Right lobe of liver (tissue), 6 donors: ENCODE measurements at regions not wholly inside any gene's neighbourhood (a gene's known extent, or its start where the extent isn't known, plus 50 kb on each side); places are given as distances from the start of the nearest gene placed in this dataset.

ENCODE experiments used
- ATAC-seq, 4 donors: fragments of 200-7000 bp; cut with Tn5 transposase; one replicate each; pipeline ENCODE4 v1.9.1; 2020; ENCODE audit warnings: mild to moderate bottlenecking in 4 of 4, moderate library complexity in 4 of 4
- DNase-seq, 3 donors: peaks; one replicate each; pipeline ENCODE4 v3.0.0-alpha.2; 2020
- H3K27ac ChIP-seq, 3 donors: fragments of 200-600 bp; one replicate each; pipeline ENCODE4 v1.8.0; 2022
- H3K27me3 ChIP-seq, 2 donors: fragments of 200-600 bp; one replicate each; pipeline ENCODE4 v1.8.0; 2022
- H3K36me3 ChIP-seq, 4 donors: fragments of 200-600 bp; sonication (generic) in 1 of 4; one replicate each; pipeline versions ENCODE4 v1.5.1 to v1.8.0; 2017 to 2022; ENCODE audit warnings: control low read depth in 1 of 4
- H3K4me1 ChIP-seq, 4 donors: fragments of 200-600 bp; sonication (generic) in 1 of 4; one replicate each; pipeline versions ENCODE4 v1.5.1 to v1.8.0; 2017 to 2022; ENCODE audit warnings: control low read depth in 1 of 4
- H3K4me3 ChIP-seq, 3 donors: fragments of 200-600 bp; one replicate each; pipeline ENCODE4 v1.8.0; 2022
- H3K9me3 ChIP-seq, 4 donors: fragments of 200-600 bp; sonication (generic) in 1 of 4; one replicate each; pipeline versions ENCODE4 v1.5.1 to v1.8.0; 2017 to 2022; ENCODE audit warnings: control low read depth in 1 of 4
- POLR2A ChIP-seq: fragments of 450-650 bp; IDR thresholded peaks from one replicate; pipeline ENCODE4 v1.6.1; 2017; ENCODE audit warnings: antibody characterized with exemption, mild to moderate bottlenecking
- WGBS: methylation state at CpG from one replicate; pipeline ENCODE4 v1.1.6; 2018; ENCODE audit warnings: low coverage, low lambda C conversion rate; ENCODE audit not compliant: insufficient coverage; ENCODE audit errors: missing lambda C conversion rate; 5-methylcytosine and 5-hydroxymethylcytosine counted together
- intact Hi-C, 2 donors: fragments of 100-400 bp; cut with DNase I; formaldehyde crosslinking; loops; one replicate each; pipeline versions ENCODE4 v1.11.2 to v1.14.1; 2022
- TF ChIP-seq, protein P1 (sequence below), 4 donors: fragments of 200-600 bp in 3 of 4; fragments of 450-650 bp in 1 of 4; IDR thresholded peaks; one replicate each; pipeline versions ENCODE4 v1.5.1 to v1.8.0; 2016 to 2022; ENCODE audit warnings: antibody characterized with exemption in 4 of 4, mild to moderate bottlenecking in 2 of 4
- donor health status: DM: no; HTN: yes; CAD: no.
- donor health status: DM: no; HTN: no; CAD: no.
- donor health status: DM: no; HTN: no; CAD: no.
- donor health status: DM: no; HTN: yes; CAD: no.
- donor health status: DM: no; HTN: yes; CAD: no.

- intact Hi-C loops: loop anchor here in 1 of 2 donors (10.0 kb wide), 1 partner anchor 293 kb away; no protein-coding TSS in a partner anchor
- DNase-seq: no peak
Observed at GRCh38 chr12:131332224-131332623, 378.5 kb downstream of the ADGRD1 start.

GRCh38 chr12:131333136-131333535 is 377.8 kb upstream of the SFSWAP start:
- intact Hi-C loops: loop anchor here in 1 of 2 donors (10.0 kb wide), 1 partner anchor 292 kb away; no protein-coding TSS in a partner anchor
- 55% methylated on average over 7 of the region's 12 CpGs for whole genome bisulfite sequencing
- H3K36me3 ChIP-seq: no peaks in the 10 kb centered on the region
- H3K27me3 ChIP-seq: no peaks in the 10 kb centered on the region
- TF ChIP-seq POLR2A: no peak
- TF ChIP-seq, protein P1, sequence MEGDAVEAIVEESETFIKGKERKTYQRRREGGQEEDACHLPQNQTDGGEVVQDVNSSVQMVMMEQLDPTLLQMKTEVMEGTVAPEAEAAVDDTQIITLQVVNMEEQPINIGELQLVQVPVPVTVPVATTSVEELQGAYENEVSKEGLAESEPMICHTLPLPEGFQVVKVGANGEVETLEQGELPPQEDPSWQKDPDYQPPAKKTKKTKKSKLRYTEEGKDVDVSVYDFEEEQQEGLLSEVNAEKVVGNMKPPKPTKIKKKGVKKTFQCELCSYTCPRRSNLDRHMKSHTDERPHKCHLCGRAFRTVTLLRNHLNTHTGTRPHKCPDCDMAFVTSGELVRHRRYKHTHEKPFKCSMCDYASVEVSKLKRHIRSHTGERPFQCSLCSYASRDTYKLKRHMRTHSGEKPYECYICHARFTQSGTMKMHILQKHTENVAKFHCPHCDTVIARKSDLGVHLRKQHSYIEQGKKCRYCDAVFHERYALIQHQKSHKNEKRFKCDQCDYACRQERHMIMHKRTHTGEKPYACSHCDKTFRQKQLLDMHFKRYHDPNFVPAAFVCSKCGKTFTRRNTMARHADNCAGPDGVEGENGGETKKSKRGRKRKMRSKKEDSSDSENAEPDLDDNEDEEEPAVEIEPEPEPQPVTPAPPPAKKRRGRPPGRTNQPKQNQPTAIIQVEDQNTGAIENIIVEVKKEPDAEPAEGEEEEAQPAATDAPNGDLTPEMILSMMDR (IDR thresholded peaks at IDR 0.05): no peak
- no peaks in the 10 kb centered on the region for H3K4me1 ChIP-seq
- H3K4me3 ChIP-seq: no peak overlapping the region
- H3K9me3 ChIP-seq: no peaks in the 10 kb centered on the region
- ATAC-seq (peak in 1 of 4 donors; percentile 31), DNase-seq (no peak)
- H3K27ac ChIP-seq: no peak overlapping the region

More at GRCh38 chr12:131332224-131332623, 378.5 kb downstream of the ADGRD1 start:
- Histone ChIP-seq H3K27ac (no peak overlapping the region), H3K36me3 (no peaks in the 10 kb centered on the region), H3K27me3 (no peaks in the 10 kb centered on the region), H3K4me1 (no peaks in the 10 kb centered on the region), H3K4me3 (no peak overlapping the region), H3K9me3 (no peaks in the 10 kb centered on the region)
- 26% methylated on average over 5 of the region's 12 CpGs for WGBS
- TF ChIP-seq, protein P1 (IDR thresholded peaks at IDR 0.05): no peak
- TF ChIP-seq POLR2A: no peak
- no peak for ATAC-seq

DNA sequence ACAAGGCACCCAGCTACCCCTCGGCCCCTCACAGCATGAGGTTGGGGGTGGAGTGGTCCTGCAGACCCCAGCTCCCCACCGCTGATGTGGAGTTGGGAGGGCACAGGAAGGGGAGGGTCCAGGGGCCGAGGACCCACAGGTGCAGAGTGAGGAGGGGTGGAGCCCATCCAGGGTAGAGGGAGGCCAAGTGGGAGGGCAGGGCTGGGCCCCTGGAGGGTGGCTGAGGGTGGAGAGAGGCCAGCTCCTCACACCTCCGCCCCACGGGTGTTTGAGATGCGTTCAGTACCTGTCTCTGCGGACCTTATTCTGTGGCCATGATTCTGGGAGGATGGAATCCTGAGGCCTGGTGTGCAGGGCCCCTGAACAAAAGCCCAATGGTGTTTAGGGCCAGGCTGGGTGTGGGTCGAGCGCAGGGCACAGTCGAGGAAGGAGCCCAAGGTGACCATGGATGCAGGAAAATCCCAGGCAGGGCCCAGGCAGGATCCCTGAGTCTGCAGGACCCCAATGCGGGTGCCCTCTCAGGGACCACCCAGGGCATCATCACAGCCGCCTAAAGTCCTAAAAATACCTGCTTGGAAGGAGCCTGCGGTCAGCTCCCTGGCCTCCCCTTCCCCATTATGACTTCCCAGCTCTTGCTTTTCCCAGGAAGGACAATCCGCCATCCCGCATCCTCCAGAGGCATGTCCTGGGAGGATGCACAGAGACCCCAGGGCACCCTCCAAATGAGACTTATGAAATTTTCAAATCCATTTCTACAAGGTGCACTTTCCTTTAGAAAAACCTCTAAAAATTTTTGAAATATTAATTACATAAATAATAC is 377.1 kb upstream of the SFSWAP start:
- DNase-seq (no peak), ATAC-seq (peak in 1 of 4 donors; percentile 48)
- Histone ChIP-seq H3K4me1 (no peaks in the 10 kb centered on the region), H3K9me3 (no peaks in the 10 kb centered on the region), H3K27me3 (no peaks in the 10 kb centered on the region), H3K27ac (no peak overlapping the region), H3K4me3 (no peak overlapping the region), H3K36me3 (no peaks in the 10 kb centered on the region)
- TF ChIP-seq, protein P1 (IDR thresholded peaks at IDR 0.05): no peak
- intact Hi-C loops: loop anchor here in 1 of 2 donors (10.0 kb wide), 1 partner anchor 291 kb away; no protein-coding TSS in a partner anchor
- 42% methylated on average over 5 of the region's 15 CpGs for WGBS

DNA sequence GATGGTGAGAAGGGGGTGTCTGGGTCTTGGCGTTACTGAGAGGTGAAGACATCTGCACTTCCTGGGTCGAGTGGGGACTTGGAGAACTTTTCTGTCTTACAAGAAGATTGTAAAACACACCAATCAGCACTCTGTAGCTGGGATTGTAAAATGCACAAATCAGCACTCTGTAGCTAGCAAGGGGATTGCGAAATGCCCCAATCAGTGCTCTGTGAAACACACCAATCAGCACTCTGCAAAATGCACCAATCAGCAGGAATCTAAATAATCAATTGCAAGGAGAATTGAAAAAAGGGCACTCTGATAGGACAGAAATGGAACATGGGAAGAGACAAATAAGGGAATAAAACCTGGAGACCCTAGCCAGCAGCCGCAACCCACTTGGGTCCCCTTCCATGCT is 376.1 kb upstream of the SFSWAP start:
- Histone ChIP-seq H3K27ac (no peak overlapping the region), H3K27me3 (no peaks in the 10 kb centered on the region), H3K4me3 (no peak overlapping the region), H3K4me1 (no peaks in the 10 kb centered on the region), H3K36me3 (no peaks in the 10 kb centered on the region), H3K9me3 (no peaks in the 10 kb centered on the region)
- no peak for TF ChIP-seq POLR2A
- TF ChIP-seq, protein P1 (IDR thresholded peaks at IDR 0.05): no peak
- intact Hi-C loops: loop anchor here in 1 of 2 donors (10.0 kb wide), 1 partner anchor 290 kb away; no protein-coding TSS in a partner anchor
- ATAC-seq (no peak), DNase-seq (no peak)
- 59% methylated on average over 4 of the region's 4 CpGs for WGBS
